Tibial nerve (tissue), 4 donors: ENCODE measurements at regions not wholly inside any gene's neighbourhood (a gene's known extent, or its start where the extent isn't known, plus 50 kb on each side); places are given as distances from the start of the nearest gene placed in this dataset.

Source experiments
- DNase-seq, 2 donors: peaks; one replicate each; pipeline ENCODE4 v3.0.0-alpha.2; 2019; ENCODE audit warnings: low spot score in 2 of 2
- H3K27ac ChIP-seq, 4 donors: fragments of 200-600 bp; sonication (generic) in 3 of 4; one replicate each; pipeline ENCODE4 v1.5.1; 2017 to 2019; ENCODE audit warnings: mild to moderate bottlenecking in 1 of 4
- H3K27me3 ChIP-seq, 2 donors: fragments of 200-600 bp; sonication (generic) in 1 of 2; one replicate each; pipeline versions ENCODE4 v1.5.1 to v1.6.0; 2017 to 2019
- H3K36me3 ChIP-seq, 3 donors: fragments of 200-600 bp; sonication (generic); one replicate each; pipeline ENCODE4 v1.5.1; 2018 to 2019
- H3K4me1 ChIP-seq, 4 donors: fragments of 200-600 bp; sonication (generic) in 3 of 4; one replicate each; pipeline ENCODE4 v1.5.1; 2017 to 2019
- H3K4me3 ChIP-seq, 4 donors: fragments of 200-600 bp; sonication (generic) in 3 of 4; one replicate each; pipeline ENCODE4 v1.5.1; 2017 to 2019; ENCODE audit warnings: mild to moderate bottlenecking in 1 of 4, moderate library complexity in 1 of 4
- H3K9me3 ChIP-seq, 4 donors: fragments of 200-600 bp; sonication (generic) in 3 of 4; one replicate each; pipeline ENCODE4 v1.5.1; 2017 to 2019
- EP300 ChIP-seq, 2 donors: sonication (generic); formaldehyde crosslinking; IDR thresholded peaks; one replicate each; pipeline ENCODE4 v1.6.1; 2017; ENCODE audit warnings: antibody characterized with exemption in 2 of 2, mild to moderate bottlenecking in 1 of 2
- POLR2A ChIP-seq, 2 donors: fragments of 450-650 bp; IDR thresholded peaks; one replicate each; pipeline ENCODE4 v1.6.1; 2017; ENCODE audit warnings: antibody characterized with exemption in 2 of 2, mild to moderate bottlenecking in 2 of 2, moderate library complexity in 2 of 2
- WGBS, 2 donors: methylation state at CpG; one replicate each; pipeline ENCODE4 v1.1.5; 2018; 5-methylcytosine and 5-hydroxymethylcytosine counted together
- TF ChIP-seq, protein P1 (sequence below), 5 experiments: fragments of 200-600 bp in 3 of 5; fragments of 450-650 bp in 2 of 5; sonication (generic) in 3 of 5; IDR thresholded peaks; one replicate each; pipeline ENCODE4 v1.5.1; 2016 to 2019; ENCODE audit warnings: antibody characterized with exemption in 5 of 5, mild to moderate bottlenecking in 3 of 5, moderate library complexity in 2 of 5

DNA sequence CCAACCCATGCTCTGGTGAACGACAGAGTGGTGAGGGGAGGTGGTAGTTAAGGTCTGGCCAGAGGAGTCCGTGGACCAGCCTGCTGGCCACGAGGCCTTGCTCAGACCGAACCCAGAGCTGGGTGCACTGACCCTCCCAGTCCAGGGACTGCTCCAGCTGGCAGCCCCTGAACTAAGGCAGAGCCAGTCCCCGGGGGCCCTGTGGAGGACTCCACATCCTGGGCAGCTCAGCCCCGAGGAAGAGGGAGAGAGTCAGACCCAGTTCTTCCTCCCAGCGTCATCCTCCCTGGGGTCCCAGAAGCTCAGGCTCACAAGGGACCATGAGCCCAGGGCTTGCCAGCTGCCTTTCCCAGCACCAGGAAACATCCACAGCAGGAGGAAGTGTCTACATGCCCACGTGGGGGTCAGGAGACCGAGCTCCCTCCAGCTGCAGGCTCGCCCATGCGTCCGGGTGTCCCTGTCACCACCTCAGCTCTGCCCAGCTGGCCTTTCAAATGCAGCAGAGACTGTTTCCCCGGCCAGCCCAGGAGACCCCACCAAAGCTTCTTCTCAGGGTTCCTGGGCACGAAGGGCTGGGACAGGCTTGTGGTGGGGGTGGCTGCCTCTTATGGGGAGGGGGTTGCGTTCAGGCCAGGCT is 194.4 kb downstream of the KIF26A start:
- TF ChIP-seq POLR2A (IDR thresholded peaks at IDR 0.05): no peak
- TF ChIP-seq, protein P1, sequence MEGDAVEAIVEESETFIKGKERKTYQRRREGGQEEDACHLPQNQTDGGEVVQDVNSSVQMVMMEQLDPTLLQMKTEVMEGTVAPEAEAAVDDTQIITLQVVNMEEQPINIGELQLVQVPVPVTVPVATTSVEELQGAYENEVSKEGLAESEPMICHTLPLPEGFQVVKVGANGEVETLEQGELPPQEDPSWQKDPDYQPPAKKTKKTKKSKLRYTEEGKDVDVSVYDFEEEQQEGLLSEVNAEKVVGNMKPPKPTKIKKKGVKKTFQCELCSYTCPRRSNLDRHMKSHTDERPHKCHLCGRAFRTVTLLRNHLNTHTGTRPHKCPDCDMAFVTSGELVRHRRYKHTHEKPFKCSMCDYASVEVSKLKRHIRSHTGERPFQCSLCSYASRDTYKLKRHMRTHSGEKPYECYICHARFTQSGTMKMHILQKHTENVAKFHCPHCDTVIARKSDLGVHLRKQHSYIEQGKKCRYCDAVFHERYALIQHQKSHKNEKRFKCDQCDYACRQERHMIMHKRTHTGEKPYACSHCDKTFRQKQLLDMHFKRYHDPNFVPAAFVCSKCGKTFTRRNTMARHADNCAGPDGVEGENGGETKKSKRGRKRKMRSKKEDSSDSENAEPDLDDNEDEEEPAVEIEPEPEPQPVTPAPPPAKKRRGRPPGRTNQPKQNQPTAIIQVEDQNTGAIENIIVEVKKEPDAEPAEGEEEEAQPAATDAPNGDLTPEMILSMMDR (IDR thresholded peaks at IDR 0.05): no peak
- TF ChIP-seq EP300 (IDR thresholded peaks at IDR 0.05): peak in 1 of 2 donors; percentile 40
- peaks cover 0 to 4% of the 10 kb centered on the region in 2 donors for H3K27me3 ChIP-seq
- 51 to 80% methylated on average over 11 to 12 of the region's 15 CpGs for WGBS, 2 donors
- H3K27ac ChIP-seq: no peak overlapping the region
- H3K36me3 ChIP-seq: no peaks in the 10 kb centered on the region
- H3K4me1 ChIP-seq: no peaks in the 10 kb centered on the region
- DNase-seq: peak in 1 of 2 donors; percentile 43
- H3K4me3 ChIP-seq: no peak overlapping the region
- H3K9me3 ChIP-seq: peaks cover 0 to 40% (median 1%) of the 10 kb centered on the region in 4 donors

DNA sequence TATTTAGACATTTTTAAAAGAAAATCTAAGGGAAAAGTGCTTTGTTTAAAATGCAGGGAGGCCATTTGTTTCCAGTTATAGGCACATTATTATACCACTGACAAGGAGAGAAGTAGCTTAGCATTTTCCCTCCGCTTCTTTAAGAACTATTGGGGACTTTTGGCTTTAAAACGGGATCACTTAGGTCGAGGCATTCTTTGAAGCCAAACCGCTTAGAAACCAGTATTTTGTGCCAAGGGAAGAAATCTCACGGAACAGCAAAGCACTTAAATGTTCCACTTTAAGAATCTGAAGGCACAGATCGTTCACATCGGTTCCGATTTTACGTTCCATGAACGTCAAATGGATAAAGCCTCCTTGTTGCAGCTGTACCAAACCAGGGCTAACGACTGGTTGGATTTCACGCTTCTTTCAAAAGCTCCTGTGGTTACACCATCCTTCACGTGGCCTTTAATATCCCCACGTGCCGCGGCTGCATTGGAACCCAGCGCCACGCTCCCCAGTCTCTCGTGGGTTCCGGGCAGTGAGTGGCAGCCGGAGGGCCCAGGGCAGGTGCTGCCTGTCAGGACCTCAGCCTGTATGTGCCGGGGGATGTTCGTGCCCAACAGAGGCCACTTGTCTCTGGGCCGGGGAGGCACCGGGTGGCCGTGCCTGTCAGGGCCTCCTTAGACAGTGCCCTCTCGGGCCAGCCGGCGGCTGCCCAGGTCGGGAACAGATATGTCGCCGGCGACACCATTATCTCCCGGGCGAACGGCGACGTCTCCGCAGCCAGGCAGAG is 195.4 kb downstream of the KIF26A start:
- Histone ChIP-seq H3K4me1 (no peaks in the 10 kb centered on the region), H3K27me3 (peaks cover 0 to 4% of the 10 kb centered on the region in 2 donors), H3K9me3 (peaks cover 0 to 39% (median 5%) of the 10 kb centered on the region in 4 donors), H3K4me3 (no peak overlapping the region), H3K27ac (no peak overlapping the region), H3K36me3 (no peaks in the 10 kb centered on the region)
- WGBS, 2 donors: 48 to 57% methylated on average over 32 to 34 of the region's 39 CpGs
- TF ChIP-seq, protein P1 (IDR thresholded peaks at IDR 0.05): no peak
- no peak for TF ChIP-seq EP300 (IDR thresholded peaks at IDR 0.05)
- TF ChIP-seq POLR2A (IDR thresholded peaks at IDR 0.05): no peak
- DNase-seq: no peak

DNA sequence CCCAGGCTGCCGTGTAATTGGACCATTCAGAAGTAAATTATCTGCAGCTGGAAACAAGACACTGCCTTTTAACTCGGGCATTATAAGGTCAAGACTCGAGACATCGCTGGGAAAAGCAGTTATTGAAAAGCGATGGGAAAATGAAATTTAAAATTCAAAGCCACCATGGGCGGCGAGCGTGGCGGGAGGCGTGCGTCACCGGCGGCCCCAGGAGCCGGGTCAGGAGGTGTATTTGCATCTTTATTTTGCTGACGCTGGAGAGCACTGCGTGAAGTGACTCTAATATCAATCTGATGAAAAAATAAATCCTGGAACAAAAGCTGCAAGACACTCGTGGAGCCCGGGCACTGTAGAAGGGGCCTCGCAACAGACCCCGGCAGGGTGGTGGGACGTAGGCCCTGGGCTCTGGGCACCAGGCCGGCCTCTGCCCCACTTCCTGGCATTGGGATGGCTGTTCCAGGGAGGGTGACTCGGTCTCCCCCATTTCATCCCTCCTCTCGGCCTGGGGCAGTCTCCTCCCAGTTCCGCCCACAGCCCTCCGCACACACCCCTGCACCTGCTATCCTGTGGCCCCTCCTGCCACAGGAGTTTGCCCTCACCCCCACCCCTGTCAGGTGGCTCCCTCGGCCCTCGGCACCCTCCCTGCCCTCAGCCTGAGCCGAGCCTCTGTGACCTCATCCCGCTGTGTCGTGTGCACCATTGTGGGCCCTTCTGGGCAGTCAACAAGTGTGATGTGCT is 196.2 kb downstream of the KIF26A start:
- WGBS, 2 donors: 75 to 78% methylated on average over 30 to 31 of the region's 31 CpGs
- no peak for DNase-seq
- no peak for TF ChIP-seq EP300 (IDR thresholded peaks at IDR 0.05)
- TF ChIP-seq POLR2A (IDR thresholded peaks at IDR 0.05): no peak
- TF ChIP-seq, protein P1 (IDR thresholded peaks at IDR 0.05): no peak
- H3K9me3 ChIP-seq: peaks cover 0 to 31% (median 5%) of the 10 kb centered on the region in 4 donors
- no peak overlapping the region for H3K27ac ChIP-seq
- no peaks in the 10 kb centered on the region for H3K4me1 ChIP-seq
- H3K27me3 ChIP-seq: peaks cover 0 to 4% of the 10 kb centered on the region in 2 donors
- H3K36me3 ChIP-seq: no peaks in the 10 kb centered on the region
- no peak overlapping the region for H3K4me3 ChIP-seq

DNA sequence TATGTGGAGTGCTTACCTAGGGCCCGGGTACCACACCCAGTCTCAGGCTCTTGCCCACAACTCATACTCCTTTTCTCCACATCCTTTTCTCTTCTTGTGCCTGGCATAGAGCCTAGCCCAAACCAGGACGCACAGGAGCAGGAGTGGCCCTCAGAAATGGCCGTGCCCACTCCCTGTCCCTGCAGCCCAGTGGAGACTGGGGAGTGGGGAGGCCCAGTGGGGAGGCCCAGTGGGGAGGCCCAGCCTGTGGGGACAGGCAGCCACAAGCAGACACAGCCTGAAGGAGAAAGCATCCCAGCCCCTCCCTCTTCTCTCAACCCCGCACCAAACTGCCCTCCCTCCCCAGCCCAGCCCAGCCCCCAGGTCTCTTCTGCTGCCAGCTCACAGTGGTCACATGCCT is 196.8 kb downstream of the KIF26A start:
- peaks cover 0 to 25% (median 3%) of the 10 kb centered on the region in 4 donors for H3K9me3 ChIP-seq
- no peaks in the 10 kb centered on the region for H3K4me1 ChIP-seq
- no peaks in the 10 kb centered on the region for H3K36me3 ChIP-seq
- 75 to 87% methylated on average over 4 of the region's 4 CpGs for WGBS, 2 donors
- no peak overlapping the region for H3K27ac ChIP-seq
- peaks cover 0 to 4% of the 10 kb centered on the region in 2 donors for H3K27me3 ChIP-seq
- DNase-seq: no peak
- no peak overlapping the region for H3K4me3 ChIP-seq
- TF ChIP-seq EP300 (IDR thresholded peaks at IDR 0.05): no peak
- TF ChIP-seq POLR2A (IDR thresholded peaks at IDR 0.05): no peak
- TF ChIP-seq, protein P1 (IDR thresholded peaks at IDR 0.05): no peak
